ENCODE measurements at regions not wholly inside any gene's neighbourhood (a gene's known extent, or its start where the extent isn't known, plus 50 kb on each side); places are given as distances from the start of the nearest gene placed in this dataset.
"Not testable (repeated sequence)": the region's sequence is repeated elsewhere in the genome, so short reads cannot be mapped to it uniquely, and the experiment has no call there.

DNA sequence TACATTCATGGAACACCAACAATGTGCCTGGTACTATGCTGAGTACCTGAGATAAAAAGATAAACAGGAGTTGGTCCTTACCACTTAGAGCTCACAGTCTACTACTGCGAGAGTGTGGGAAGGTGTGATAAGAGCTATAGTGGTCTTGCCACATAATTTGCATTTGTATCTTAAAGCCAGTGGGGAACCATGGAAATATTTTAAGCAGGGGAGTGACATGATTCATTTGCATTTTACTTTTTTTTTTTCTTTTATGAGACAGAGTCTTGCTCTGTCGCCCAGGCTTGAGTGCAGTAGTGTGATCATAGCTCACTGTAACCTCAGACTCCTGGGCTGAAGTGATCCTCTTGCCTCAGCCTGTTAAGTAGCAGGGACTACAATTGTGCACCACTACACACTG, 53.6 kb downstream of the SRGAP2 start:
- DNase-seq; intact Hi-C loops (cut with DNase I): not testable (repeated sequence)

DNA sequence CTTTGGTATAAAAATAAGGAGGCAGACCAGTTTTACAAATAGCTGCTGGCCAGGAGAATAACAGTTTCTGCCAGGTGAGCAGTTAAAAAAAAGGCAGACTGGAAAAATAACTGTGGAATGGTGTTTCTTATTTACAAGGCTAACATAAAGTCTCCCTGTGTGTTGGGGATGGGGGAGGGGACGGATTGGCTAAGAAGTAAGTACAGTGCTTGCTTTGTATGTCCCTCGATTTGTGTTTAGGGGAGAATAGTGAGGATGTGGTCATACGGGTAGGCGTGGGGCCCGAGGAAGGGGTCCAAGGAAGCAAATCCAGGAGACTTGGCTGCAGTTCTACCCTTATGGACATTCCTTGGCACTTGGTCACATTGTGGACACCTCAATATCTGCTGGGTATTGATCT, 58.1 kb downstream of the SRGAP2 start:
- intact Hi-C loops (cut with DNase I) = not testable (repeated sequence)
- DNase-seq = peak in 2 of 10 donors; percentile 19 to 52

DNA sequence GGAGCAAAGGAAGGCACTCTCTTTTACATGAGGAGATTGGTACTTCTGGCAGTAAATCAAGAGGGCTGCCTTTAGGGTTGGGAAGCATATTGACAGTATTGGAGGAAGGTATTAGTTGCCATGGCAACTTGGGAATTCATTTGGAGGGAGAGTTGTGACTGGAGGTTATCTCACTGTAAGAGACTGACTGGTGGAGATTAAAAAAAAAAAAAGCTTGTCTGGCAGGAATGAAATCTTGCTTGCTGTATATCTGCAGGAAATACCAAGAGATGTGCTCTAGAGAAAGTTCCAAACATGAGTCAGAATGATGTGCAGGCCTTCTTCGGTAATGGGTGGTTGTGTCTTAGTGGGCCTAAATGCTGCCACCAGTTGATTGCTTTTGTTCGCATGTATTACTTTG, 59.1 kb downstream of the SRGAP2 start:
- DNase-seq; intact Hi-C loops (cut with DNase I): not testable (repeated sequence)

DNA sequence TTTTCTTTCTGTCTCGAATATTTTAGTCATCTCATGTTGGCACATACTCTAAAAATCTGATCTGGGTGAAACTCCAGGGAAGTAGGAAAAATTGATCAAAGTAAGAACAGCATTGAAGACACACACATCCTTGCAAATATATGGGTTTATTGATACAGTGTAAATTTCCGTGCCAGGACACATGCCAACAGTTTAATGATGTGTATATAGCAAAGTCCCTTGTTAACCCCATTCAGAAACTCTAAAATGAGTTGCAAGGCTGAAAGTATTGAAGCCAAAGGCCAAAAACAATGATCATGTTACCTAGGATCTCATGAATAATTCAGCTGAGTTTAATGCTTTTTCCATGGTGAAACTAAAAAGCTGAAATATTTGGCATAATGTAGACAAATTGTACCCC, 61.6 kb downstream of the SRGAP2 start:
- intact Hi-C loops (cut with DNase I); DNase-seq: not testable (repeated sequence)

DNA sequence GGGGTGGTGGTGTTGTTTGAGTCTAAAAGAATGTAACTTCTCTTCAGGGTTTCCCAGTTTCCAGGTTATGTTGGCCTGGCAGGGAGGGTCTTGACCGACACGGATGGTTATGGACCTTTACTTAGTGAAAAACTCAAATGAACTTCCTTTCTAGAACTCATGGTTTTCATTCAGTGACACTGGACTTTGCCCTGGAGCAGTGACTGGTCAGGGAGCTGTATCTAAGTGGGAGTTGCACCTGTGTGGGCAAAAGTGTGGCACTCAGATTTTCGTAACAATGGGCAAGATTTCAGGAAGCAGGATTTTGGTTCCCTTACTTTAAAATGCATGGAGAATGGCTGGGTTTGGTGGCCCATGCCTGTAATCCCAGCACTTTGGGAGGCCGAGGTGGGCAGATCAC, 67.8 kb downstream of the SRGAP2 start:
- DNase-seq; intact Hi-C loops (cut with DNase I): not testable (repeated sequence)

DNA sequence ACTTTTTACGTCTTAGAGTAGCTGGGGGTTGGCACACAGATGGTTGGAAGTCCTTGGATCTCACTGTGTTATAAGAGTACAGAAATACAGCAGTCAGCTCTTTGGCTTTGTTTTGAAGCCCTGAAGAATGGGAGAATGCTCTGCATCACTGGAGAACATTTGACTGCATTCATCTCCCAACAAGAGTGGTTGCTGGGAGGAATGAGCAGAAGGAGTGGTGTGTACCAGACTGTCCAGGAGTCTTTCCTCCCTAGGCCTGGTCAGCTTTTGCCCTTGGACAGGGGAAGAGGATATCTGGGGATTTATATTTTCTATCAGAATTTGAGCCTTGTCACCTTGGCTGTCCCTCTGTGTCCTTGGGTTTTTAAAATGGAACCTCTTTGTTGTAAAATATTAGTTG, 69.8 kb downstream of the SRGAP2 start:
- DNase-seq; intact Hi-C loops (cut with DNase I): not testable (repeated sequence)

DNA sequence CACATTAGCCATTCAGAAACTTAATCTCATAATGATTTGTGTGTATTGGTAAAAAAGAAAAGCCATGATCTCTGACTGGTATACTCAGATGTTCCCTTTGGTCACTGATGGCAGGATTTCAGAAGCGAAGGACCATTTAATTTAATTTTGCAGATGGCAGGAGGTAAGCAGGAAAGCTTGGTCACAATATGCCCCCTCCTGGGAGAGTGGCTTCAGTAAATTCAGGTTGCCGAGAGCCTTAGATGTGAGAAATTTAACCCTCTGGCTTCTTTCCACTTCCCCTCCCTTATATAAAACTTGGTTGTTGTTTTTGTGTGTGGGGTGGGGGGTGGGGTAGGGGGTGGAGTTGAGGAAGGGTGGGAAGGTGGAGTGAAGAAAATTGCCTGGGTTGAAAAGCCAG, 72.8 kb downstream of the SRGAP2 start:
- DNase-seq; intact Hi-C loops (cut with DNase I): not testable (repeated sequence)

DNA sequence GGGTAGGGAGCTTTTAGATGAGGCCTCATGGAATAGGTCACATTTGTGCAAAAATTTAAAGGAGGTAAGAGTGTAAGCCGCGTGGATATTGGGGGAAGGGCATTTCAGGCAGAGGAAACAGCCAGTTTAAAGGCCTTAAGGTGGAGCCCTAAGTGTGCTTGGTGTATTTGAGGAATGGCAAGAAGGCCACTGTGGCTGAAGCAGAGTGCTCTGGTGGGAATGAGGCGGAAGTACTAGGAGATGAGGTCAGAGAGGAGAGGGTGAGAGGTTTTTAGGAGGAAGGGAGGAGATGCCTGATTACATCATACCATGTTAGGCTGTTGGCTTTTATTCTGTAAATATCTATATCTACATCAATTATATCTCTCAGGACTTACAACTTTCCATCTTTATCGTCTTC, 75.3 kb downstream of the SRGAP2 start:
- DNase-seq; intact Hi-C loops (cut with DNase I): not testable (repeated sequence)

DNA sequence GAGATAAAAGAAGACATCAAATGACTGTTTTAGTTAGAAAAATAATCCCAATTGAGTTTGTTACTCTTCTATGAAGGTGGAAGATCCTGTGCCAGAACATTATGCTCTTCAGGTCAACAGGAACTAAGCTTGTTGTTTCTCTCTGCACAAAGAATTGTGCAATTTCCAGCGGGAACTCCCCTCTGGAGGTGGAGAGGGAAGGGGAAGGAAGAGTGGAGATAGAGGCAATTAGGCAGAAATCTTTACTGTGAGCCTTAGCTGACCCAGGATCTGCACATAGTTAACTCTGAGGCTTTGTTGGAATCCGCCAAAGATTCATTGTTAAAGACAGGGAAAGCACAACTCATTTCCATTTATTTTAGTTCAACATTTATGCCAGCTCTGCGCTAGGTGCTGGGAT, 77.3 kb downstream of the SRGAP2 start:
- intact Hi-C loops (cut with DNase I); DNase-seq: not testable (repeated sequence)

DNA sequence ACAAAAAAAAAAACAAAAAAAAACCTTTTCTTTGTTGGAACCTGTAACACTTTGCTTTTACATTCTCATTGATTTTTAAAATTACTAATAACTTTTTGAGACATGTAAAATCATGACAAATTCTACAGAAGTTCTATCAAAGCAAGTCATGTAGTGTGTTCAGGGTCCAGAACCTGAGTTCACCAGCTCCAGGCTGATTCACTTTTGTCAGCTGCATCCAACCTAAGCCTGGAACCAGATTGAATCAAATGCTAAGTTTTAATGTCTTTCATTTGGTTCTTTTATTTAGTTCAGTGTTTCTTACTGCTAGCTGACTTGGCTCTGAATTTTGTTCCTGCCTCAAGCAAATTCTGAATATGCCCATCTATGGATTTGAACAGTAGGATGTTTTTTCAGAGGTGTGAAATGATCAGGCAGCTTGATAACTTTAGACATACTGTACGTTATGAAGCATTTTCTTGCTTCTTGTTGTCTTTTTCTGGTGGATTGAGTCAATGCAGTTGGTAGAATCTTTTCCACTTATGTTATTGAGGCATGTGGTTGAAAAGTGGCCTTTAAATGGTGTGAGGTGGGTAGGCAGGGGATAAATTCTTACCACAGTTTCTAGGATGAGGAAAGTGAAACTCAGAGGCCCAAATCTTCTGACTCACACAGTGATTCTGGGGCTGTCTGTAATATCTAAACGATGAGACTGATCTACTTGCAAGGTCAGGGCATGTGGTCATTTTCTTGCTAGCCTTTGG, 78.7 kb downstream of the SRGAP2 start:
- intact Hi-C loops (cut with DNase I); DNase-seq: not testable (repeated sequence)

DNA sequence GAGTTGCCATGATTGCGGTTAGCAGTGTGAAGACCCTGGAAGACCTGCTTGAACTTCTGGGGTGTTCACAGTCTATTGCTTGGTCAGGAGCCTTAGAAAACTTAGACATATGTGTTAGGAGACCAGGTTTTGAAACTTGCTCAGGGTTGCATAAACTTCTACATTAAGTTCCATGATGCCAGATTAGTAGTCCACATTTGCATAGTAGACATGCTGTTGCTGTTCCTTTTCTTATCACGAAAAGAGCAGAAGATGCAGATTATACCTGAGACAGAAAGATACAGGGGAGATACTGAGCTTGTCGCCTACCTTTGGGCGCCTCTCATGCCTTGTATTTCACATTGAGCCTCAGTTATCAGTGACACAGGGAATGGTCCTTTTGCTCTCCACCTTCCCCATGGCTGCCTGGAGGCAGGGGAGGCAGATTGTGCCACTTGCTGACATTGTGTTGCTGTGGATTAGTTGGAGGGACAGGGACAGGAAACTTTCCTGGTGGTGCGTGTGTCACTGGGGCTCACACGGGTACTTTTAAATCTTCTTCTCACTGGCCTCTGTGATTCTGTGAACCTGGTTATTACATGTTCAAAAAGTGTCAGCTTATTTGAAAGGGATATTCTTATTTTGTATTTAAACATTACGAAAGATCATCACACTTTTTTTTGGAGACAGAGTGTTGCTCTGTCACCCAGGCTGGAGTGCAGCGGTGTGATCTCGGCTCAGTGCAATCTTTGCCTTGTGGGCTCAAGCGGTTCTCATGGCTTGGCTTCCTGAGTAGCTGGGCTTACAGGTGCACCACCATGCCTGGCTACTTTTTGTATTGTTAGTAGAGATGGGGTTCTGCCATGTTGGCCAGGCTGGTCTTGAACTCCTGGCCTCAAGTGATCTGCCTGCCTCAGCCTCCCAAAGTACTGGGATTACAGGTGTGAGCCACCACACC, 82.0 kb downstream of the SRGAP2 start:
- intact Hi-C loops (cut with DNase I); DNase-seq: not testable (repeated sequence)

DNA sequence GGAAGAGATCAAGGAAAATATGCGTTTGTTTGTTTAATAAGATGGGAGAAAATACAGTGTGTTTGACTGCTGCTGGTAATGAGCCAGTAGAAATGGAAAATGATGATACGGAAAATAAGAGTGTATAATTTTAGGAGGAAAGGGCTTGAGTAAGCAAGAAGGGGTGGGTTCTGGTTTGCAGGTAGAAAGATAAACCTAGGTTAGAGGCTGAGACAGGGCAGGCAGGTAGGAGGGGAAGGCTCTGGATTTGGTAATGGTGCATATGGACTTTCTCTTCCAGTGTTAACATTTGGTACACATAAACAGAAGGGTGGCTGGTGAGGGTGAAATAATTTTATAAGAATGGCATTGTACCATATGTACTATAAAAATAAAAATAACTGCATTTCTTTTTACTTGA, 84.4 kb downstream of the SRGAP2 start:
- intact Hi-C loops (cut with DNase I); DNase-seq: not testable (repeated sequence)

DNA sequence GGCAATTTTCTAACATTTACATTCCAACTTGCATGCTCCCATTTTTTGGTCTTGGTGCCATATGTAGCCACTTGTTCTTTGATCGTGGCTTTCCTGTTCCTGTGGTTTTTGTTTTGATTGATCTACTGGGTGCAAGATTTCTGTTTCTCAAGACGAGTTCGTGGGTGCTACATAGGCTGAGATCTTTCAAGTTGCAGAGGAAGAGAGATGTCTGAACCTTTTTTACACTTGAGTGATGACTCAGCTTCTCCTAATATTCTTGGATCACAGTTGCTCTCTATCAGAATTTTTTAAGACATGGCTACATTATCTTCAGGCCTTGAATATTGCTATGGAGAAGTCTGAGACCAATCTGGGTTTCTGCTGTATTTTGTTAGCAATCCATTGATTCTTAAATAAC, 85.1 kb downstream of the SRGAP2 start:
- DNase-seq; intact Hi-C loops (cut with DNase I): not testable (repeated sequence)

DNA sequence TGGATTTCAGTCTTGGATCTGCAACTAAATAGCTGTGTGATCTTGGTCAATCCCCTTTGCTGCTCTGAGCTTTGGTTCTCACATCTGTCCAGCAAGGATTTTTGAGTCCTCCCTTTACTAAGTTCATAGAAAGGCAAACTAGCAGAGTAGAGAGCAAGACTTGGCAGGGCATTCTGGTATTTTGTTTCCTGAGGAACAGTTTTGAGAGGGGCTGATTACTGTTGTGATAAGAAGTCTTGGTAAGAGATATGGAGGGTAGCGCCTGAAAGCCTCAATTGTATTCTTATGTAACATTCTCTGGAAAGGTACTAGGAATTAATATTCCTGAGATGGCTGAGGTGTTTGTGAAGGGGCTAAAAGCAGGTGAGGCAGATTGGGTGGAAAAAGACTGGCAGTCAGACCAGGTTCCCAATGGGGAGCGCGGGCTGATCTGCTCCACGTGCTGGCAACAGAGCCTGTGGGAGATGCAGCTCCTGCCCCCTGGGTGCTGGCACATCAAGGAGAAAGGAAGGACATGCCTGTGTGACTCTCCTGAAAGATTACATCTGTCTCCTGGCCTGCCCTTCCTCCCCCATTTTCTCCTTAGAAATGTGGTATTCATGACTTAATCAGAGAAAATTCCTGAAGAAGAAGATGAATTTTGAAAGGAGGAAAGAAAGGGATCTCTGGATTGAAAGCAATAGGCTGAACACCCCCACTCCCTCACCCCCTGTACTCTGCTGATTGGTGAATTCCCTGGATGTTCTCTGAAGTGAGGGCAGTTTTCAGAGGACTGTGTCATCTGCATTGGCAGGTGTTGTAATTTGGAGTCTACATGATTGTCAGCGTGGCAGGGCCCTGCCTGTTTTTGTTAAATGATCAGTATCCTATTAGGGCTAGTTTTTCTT, 94.0 kb downstream of the SRGAP2 start:
- DNase-seq; intact Hi-C loops (cut with DNase I): not testable (repeated sequence)

DNA sequence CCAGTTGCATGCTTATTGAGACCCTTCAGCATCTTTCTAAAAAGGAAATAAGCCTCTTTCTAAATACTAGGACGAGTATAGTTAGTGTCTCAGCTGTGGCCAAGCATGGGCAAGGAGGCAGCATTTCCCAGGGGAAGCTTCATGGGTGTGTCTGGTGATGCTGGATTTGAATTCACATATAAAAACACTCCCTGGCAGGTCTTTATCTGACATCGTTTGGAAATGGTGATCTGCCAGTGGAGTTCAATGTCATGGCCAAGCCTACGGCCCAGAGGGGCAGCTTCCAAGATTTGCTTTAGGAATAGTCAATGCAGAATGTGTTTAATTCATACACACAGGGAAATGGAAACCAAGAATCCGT, 94.7 kb downstream of the SRGAP2 start:
- DNase-seq; intact Hi-C loops (cut with DNase I): not testable (repeated sequence)

DNA sequence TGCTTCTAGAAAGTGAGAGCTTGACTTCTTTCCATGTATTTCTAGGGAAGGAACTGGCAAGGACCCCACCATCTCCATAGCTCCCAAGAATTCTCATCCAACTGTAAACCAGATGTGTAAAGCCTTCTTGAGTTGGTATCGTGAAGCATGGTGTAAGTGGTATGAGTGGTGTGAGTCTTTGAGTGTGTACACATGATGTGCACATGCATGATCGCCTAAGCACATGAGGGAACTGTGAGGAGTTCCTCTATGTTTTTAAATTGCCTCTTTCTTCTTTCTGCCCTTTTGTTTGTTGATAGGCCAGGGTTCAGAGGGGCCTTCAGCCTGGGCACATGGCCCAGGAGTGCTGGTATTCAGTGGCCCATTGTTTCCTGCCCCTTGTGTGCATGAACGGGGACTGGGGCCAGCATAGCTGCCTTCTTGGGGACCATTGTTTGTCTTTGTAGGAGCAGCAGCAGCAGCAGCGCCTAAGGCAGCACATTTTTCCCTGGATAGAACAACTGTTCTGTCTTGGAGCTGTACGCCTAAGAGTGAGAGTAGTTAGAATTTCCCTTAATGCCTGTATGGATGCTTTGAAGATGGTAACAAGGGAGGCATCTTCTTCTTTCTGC, 95.9 kb downstream of the SRGAP2 start:
- intact Hi-C loops (cut with DNase I) = not testable (repeated sequence)
- DNase-seq = peak in 3 of 10 donors; percentile 8 to 53 (median 33)

DNA sequence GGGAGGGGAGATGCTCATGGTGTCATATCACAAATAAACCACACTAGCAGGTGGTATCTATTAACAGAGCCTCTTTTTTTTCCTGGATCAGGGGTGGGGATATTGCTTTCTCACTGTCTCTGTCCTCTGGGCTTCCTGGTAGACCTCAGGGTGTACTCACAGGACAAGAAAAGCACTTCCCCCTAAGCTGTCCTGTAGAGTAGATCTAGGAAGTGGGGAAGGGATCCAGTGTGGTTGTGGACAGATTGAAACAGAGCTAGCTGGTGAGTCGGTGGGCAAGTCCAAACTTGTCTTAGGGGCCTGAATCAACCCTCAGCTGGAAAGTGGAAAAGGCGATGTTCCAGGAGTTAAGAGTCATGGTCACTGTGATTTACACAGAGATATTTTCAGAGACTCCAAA, 96.6 kb downstream of the SRGAP2 start:
- DNase-seq; intact Hi-C loops (cut with DNase I): not testable (repeated sequence)

DNA sequence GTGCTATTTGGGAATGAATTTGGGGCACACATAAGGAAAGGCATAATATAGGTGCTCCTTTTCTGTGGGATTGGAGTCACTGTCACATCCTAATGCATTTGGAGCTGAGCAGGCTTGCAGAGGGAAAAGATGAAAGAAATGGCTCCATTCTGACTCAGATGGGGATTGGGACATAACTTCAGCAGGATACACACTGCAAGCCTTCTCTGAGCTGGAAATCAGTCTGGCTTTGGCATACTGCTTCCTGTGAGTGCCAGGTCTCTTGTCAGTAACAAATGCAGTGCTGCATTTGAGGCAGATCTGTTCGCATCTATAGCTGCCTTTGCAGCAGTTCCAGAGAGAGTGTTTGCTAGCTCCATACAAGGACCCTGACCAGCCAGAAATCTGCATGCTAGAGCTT, 98.7 kb downstream of the SRGAP2 start:
- intact Hi-C loops (cut with DNase I) = not testable (repeated sequence)
- peak in 1 of 10 donors; percentile 7 for DNase-seq

DNA sequence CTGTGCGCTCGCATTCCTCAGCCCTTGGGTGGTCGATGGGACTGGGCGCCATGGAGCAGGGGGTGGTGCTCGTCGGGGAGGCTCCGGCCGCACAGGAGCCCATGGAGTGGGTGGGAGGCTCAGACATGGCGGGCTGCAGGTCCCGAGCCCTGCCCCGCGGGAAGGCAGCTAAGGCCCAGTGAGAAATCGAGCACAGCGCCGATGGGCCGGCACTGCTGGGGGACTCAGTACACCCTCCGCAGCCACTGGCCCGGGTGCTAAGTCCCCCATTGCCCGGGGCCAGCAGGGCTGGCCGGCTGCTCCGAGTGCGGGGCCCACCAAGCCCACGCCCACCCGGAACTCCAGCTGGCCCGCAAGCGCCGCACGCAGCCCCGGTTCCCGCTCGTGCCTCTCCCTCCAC, 104.1 kb downstream of the SRGAP2 start:
- intact Hi-C loops (cut with DNase I); DNase-seq: not testable (repeated sequence)

DNA sequence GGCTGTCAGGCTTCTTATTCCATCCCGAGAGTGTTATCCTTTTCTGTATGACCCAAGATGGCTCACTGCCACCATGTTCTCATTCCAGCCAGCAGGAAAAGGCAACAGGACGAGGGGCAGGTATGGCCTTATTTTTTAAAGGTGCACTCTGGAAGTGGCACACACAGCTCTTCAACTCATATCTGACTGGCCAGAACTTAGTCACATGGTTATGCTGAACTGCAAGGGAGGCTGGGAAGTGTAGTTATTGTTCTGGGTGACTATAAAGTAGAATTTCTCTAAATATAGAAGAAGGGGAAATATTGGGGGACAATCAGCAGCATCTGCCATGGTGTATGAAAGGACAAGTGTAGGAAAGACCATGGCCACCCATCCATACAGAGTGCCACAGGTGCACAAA, 107.6 kb downstream of the SRGAP2 start:
- intact Hi-C loops (cut with DNase I) = not testable (repeated sequence)

More for the DNA sequence above, 107.6 kb downstream of the SRGAP2 start:
- not testable (repeated sequence) for DNase-seq

Measured in posterior cingulate gyrus (tissue), 11 donors.